T-helper 2 cell (primary cell): ENCODE measurements at regions not wholly inside any gene's neighbourhood (a gene's known extent, or its start where the extent isn't known, plus 50 kb on each side); places are given as distances from the start of the nearest gene placed in this dataset.
"Not testable (repeated sequence)": the region's sequence is repeated elsewhere in the genome, so short reads cannot be mapped to it uniquely, and the experiment has no call there.

Experiments
- DNase-seq, 5 experiments: peaks; one replicate each; pipeline versions ENCODE4 v3.0.0 to v3.0.0-alpha.2; 2012 to 2022

DNA sequence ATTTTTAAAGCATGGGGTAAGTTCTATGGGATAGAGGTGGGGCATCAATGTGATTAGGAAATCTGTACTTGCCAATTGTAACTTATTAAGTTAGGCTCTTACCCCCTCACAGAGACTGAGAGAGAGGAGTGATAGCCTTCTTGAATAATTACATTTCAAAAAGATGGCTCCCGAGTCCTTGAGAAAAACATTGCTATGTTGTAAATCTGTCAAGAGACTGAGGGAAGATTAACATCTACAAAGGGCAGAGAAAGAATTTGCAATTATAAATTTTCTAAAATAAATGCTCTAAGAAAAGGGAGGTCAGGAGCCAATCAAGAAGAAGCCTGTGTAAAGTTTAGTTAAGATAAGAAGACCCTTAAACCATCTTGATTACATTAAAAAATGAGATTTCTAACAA lies 1570.8 kb downstream of the OLFM4 start:
- no peak for DNase-seq

GRCh38 chr13:54606944-54607343 lies 1578.3 kb downstream of the OLFM4 start:
- DNase-seq: no peak

- DNase-seq: no peak
Observed at GRCh38 chr13:54607421-54607820, 1578.8 kb downstream of the OLFM4 start.

DNA sequence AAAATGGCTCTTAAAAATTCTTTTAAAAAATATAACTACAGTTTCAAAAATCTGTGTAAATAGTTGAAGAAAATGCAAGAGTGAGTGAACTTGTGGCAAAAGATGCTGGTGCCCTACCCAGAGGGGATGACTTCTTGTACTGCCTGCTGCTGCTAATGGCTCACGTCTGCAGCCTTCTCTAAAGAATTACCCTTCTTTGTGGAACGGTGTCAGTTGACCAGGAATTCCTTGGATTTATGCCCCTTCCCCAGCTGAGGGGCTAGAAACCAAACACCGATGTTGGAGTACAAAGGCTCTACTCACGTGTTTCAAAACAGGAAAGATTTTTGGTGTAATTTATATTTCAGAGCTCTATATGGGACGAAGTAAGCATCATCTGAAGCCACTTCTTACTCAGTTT lies 1582.8 kb downstream of the OLFM4 start:
- DNase-seq: no peak

- DNase-seq: no peak
Observed at GRCh38 chr13:54614726-54615125, 1586.1 kb downstream of the OLFM4 start.

- not testable (repeated sequence) for DNase-seq
Observed at GRCh38 chr13:54626504-54626903, 1597.9 kb downstream of the OLFM4 start.

DNA sequence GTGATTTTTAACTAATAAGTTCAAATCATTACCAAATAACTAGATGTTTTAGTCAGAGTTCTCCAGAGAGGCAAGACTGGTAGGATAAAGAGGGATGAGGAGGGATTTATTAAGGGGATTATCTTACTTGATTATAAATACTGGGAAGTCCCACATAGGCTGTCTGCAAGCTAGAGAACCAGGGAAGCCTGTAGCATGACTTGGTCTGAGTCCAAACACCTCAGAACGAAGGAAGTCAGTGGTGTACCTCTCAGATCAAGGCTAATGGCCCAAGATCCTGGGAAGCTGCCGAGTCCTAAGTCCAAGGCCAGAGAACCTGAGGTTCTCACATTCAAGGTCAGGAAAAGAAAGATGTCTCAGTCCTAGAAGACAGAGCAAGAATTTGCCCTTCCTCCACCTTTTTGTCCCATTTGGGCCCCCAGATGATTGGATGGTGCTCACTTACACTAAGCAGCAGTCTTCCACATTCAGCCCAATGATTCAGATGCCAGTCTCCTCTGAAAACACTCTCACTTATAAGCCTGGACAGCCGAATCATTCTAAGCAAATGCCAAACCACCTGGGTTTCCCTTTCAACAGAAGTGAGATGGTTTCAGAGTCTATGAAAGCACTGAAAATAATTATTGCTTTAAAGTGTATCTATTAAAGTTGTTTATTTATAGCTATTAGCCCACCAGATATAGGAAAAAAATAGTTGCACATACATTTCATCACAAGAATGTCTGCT lies 1599.2 kb downstream of the OLFM4 start:
- no peak for DNase-seq

GRCh38 chr13:54628383-54628782 lies 1599.8 kb downstream of the OLFM4 start:
- no peak for DNase-seq

GRCh38 chr13:54633456-54633855 lies 1604.8 kb downstream of the OLFM4 start:
- no peak for DNase-seq

DNA sequence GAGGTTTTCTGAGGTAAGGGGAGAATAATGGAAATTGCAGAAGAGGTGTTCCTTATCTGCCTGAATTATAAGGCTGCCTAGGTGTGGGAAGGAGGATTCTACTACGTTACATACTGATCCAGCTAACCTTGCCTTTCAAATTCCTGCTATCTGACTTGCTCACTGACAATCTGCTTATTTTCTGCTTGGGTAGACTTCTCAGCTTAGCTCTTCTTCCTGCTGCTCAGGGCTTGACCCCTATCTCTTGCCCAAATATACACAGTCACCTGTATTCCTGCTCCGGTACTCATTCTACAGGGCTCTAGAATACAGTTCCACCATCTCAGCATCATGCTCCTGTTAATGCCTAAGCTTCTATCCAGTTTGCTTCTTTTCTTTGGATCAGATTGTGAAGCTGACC lies 1607.6 kb downstream of the OLFM4 start:
- no peak for DNase-seq

DNA sequence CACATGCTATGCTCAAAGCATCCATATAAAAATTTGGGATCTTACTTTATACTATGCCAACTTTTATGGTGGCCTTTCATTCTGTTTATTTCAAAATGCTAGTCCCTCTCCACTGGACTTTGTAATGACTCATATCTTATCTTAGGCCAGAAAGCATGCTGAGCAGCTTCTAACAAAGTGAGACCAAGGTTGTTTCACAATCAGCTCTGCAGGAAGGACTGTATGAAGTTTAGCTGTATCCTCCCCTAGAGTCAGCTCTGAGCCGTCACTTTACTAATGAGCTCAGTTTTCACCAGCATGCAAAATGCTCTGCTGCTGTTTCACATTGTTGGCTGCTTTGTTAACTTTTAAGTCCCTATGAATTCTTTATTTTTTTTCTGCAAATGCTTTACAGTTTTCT lies 1608.8 kb downstream of the OLFM4 start:
- no peak for DNase-seq

GRCh38 chr13:54640719-54641118 lies 1612.1 kb downstream of the OLFM4 start:
- no peak for DNase-seq

GRCh38 chr13:54643863-54644262 lies 1615.2 kb downstream of the OLFM4 start:
- no peak for DNase-seq

DNA sequence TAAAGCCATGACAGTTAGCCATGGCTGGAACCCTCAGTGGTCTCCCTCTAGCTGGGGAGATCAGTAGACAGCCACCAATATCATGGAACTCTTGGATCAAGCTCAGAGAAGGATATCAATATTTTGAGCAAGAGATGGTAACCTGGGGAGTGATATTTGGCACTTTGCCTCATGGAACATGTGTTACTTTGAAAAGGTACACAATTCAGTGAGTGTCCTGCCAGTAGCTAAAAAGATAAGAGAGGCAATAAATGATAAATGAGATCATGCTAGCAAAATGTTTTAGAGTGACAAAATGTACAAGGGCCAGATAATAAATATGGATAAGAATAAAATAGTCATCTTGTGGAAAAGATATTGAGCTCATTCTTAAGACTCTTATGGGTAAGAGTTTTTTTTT lies 1618.7 kb downstream of the OLFM4 start:
- DNase-seq: no peak

GRCh38 chr13:54657588-54657987 lies 1629.0 kb downstream of the OLFM4 start:
- no peak for DNase-seq

DNA sequence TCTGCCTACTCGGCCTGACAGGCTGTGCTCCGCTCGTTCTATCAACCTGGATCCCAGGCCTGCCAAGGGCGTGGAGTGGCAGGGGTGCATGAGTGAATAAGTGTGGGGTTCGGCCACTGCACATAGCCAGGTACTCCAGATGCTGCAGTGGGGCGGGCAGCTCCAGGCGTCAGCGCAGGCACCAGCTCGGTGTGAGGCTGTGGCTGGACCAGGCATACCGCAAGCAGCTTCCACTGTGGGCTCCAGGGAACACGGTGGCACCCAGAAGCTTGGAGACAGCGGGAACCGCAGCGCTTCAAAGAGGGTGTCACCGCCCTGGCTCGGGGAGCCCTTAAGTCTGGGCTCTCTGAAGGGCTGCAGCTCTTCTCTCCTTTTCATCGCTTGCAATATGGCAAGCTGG lies 1630.2 kb downstream of the OLFM4 start:
- DNase-seq: no peak

- no peak for DNase-seq
Observed at GRCh38 chr13:54660277-54660676, 1631.7 kb downstream of the OLFM4 start.

DNA sequence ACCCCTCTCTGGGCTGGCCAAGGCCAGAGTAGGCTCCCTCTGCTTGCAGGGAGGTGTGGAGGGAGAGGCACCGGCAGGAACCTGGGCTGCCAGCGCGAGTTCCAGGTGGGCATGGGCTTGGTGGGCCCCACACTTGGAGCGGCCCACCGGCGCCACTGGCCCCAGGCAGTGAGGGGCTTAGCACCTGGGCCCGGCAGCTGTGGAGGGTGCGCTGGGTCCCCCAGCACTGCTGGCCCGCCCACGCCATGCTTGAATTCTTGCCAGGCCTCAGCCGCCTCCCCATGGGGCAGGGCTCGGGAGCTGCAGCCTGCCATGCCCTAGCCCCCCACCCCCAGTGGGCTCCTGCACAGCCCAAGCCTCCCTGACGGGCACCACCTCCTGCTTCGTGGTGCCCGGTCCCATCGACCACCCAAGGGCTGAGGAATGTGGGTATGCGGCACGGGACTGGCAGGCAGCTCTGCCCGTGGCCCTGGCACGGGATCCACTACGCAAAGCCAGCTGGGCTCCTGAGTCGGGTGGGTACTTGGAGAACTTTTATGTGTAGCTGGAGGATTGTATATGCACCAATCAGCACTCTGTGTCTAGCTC lies 1648.0 kb downstream of the OLFM4 start:
- no peak for DNase-seq

- no peak for DNase-seq
Observed at GRCh38 chr13:54682184-54682583, 1653.6 kb downstream of the OLFM4 start.

DNA sequence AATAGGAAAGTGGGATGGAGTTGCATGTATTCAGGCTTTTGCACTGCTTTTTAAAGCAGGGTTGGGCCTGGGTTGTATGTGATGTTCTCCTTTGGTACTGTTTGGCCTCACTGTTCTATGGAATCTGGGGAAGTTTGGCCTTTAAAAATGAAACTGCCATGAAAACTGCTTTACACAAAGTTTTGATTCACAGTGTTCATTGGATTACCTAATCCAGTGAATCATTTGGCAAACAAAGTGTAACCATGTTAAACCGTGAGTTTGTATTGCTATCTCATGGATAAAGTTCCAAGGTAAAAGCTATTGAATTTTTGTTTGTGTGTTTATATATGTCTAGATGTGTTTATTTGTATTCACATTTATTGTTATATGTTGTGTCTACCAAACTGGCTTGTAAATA lies 1658.6 kb downstream of the OLFM4 start:
- no peak for DNase-seq

GRCh38 chr13:54699831-54700230 lies 1671.2 kb downstream of the OLFM4 start:
- DNase-seq: no peak

- no peak for DNase-seq
Observed at GRCh38 chr13:54705738-54706137, 1677.1 kb downstream of the OLFM4 start.

- DNase-seq: no peak
Observed at GRCh38 chr13:54706336-54706735, 1677.7 kb downstream of the OLFM4 start.

GRCh38 chr13:54709546-54709945 lies 1680.9 kb downstream of the OLFM4 start:
- DNase-seq: no peak

- DNase-seq: no peak
Observed at GRCh38 chr13:54733639-54734038, 1705.0 kb downstream of the OLFM4 start.
